SK-N-SH treated with all-trans-retinoic acid at 6 μM for 48 hours (cell line): ENCODE measurements at regions not wholly inside any gene's neighbourhood (a gene's known extent, or its start where the extent isn't known, plus 50 kb on each side); places are given as distances from the start of the nearest gene placed in this dataset.

Source experiments
- ARNTL ChIP-seq: fragments of 450-650 bp; formaldehyde crosslinking; IDR thresholded peaks from 2 replicates; pipeline ENCODE4 v1.5.0; 2020; ENCODE audit warnings: low read depth, mild to moderate bottlenecking, moderate library complexity, borderline replicate concordance
- BACH2 ChIP-seq: fragments of 250-450 bp; sonication (Bioruptor Pico); IDR thresholded peaks from 2 replicates; pipeline ENCODE4 v1.9.0; 2021; ENCODE audit warnings: mild to moderate bottlenecking, borderline replicate concordance
- PPARA ChIP-seq: fragments of 250-450 bp; sonication (Bioruptor Pico); IDR thresholded peaks from 2 replicates; pipeline ENCODE4 v1.5.0; 2020; ENCODE audit warnings: mild to moderate bottlenecking, borderline replicate concordance
- SNAI2 ChIP-seq: fragments of 250-450 bp; sonication (Bioruptor Pico); IDR thresholded peaks from 2 replicates; pipeline ENCODE4 v1.5.0; 2020; ENCODE audit warnings: mild to moderate bottlenecking, moderate library complexity
- ZFP3 ChIP-seq: fragments of 250-450 bp; sonication (Bioruptor Pico); IDR thresholded peaks from 2 replicates; pipeline ENCODE4 v1.5.0; 2020; ENCODE audit warnings: mild to moderate bottlenecking, moderate library complexity
- ZNF70 ChIP-seq: fragments of 450-650 bp; formaldehyde crosslinking; IDR thresholded peaks from 2 replicates; pipeline ENCODE4 v1.5.0; 2020; ENCODE audit warnings: mild to moderate bottlenecking, moderate library complexity
- TF ChIP-seq, protein P1 (sequence below): fragments of 250-450 bp; sonication (Bioruptor Pico); IDR thresholded peaks from 2 replicates; pipeline ENCODE4 v1.8.0; 2020; ENCODE audit warnings: mild to moderate bottlenecking, moderate library complexity, borderline replicate concordance
- TF ChIP-seq, protein P2 (sequence below): fragments of 250-450 bp; sonication (Bioruptor Pico); IDR thresholded peaks from 2 replicates; pipeline ENCODE4 v1.5.1; 2020; ENCODE audit warnings: low read depth, mild to moderate bottlenecking, moderate library complexity
- TF ChIP-seq, protein P3 (sequence below): fragments of 250-450 bp; sonication (Bioruptor Pico); IDR thresholded peaks from 2 replicates; pipeline ENCODE4 v1.8.0; 2021; ENCODE audit warnings: low read depth, mild to moderate bottlenecking, moderate library complexity, borderline replicate concordance

DNA sequence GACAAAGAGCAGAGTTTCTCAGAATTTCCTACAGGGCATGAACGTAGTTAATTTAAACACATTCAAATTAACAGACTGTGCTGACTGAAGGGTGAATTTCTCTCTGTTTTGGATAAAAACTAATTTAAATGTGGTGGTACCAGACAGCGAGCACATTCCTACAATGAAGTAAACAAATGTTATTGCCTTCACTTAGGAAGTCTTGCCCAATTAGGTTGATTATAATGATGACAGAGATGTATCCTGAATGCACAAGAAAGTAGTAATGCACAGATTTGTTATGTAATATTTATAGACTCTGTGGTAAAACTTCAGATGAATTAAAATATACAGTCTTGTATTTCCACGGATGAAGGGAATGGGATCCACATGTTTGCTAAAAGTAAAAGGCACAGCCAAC is 507.2 kb downstream of the EPHA4 start:
- TF ChIP-seq, protein P1, sequence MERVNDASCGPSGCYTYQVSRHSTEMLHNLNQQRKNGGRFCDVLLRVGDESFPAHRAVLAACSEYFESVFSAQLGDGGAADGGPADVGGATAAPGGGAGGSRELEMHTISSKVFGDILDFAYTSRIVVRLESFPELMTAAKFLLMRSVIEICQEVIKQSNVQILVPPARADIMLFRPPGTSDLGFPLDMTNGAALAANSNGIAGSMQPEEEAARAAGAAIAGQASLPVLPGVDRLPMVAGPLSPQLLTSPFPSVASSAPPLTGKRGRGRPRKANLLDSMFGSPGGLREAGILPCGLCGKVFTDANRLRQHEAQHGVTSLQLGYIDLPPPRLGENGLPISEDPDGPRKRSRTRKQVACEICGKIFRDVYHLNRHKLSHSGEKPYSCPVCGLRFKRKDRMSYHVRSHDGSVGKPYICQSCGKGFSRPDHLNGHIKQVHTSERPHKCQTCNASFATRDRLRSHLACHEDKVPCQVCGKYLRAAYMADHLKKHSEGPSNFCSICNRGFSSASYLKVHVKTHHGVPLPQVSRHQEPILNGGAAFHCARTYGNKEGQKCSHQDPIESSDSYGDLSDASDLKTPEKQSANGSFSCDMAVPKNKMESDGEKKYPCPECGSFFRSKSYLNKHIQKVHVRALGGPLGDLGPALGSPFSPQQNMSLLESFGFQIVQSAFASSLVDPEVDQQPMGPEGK (CRISPR knock-in tag) = no peak
- TF ChIP-seq BACH2 = no peak
- no peak for TF ChIP-seq ARNTL (CRISPR knock-in tag)
- TF ChIP-seq ZFP3 (CRISPR knock-in tag) = no peak
- TF ChIP-seq ZNF70 (CRISPR knock-in tag) = no peak
- TF ChIP-seq, protein P2, sequence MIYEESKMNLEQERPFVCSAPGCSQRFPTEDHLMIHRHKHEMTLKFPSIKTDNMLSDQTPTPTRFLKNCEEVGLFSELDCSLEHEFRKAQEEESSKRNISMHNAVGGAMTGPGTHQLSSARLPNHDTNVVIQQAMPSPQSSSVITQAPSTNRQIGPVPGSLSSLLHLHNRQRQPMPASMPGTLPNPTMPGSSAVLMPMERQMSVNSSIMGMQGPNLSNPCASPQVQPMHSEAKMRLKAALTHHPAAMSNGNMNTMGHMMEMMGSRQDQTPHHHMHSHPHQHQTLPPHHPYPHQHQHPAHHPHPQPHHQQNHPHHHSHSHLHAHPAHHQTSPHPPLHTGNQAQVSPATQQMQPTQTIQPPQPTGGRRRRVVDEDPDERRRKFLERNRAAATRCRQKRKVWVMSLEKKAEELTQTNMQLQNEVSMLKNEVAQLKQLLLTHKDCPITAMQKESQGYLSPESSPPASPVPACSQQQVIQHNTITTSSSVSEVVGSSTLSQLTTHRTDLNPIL = no peak
- TF ChIP-seq, protein P3, sequence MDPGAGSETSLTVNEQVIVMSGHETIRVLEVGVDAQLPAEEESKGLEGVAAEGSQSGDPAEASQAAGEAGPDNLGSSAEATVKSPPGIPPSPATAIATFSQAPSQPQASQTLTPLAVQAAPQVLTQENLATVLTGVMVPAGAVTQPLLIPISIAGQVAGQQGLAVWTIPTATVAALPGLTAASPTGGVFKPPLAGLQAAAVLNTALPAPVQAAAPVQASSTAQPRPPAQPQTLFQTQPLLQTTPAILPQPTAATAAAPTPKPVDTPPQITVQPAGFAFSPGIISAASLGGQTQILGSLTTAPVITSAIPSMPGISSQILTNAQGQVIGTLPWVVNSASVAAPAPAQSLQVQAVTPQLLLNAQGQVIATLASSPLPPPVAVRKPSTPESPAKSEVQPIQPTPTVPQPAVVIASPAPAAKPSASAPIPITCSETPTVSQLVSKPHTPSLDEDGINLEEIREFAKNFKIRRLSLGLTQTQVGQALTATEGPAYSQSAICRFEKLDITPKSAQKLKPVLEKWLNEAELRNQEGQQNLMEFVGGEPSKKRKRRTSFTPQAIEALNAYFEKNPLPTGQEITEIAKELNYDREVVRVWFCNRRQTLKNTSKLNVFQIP (CRISPR knock-in tag) = no peak
- TF ChIP-seq PPARA (CRISPR knock-in tag) = no peak
- TF ChIP-seq SNAI2 (CRISPR knock-in tag) = no peak
